ENCODE measurements at regions not wholly inside any gene's neighbourhood (a gene's known extent, or its start where the extent isn't known, plus 50 kb on each side); places are given as distances from the start of the nearest gene placed in this dataset.

- DNase-seq (ENCODE audit: low read depth in 1 of 2, low spot score in 1 of 2), result no peak
These were observed 342.7 kb downstream of the CXCL12 start for GRCh38 chr10:44042075-44042770.

GRCh38 chr10:44039599-44039998 is 345.3 kb downstream of the CXCL12 start:
- DNase-seq (ENCODE audit: low read depth in 1 of 2, low spot score in 1 of 2), result no peak

DNA sequence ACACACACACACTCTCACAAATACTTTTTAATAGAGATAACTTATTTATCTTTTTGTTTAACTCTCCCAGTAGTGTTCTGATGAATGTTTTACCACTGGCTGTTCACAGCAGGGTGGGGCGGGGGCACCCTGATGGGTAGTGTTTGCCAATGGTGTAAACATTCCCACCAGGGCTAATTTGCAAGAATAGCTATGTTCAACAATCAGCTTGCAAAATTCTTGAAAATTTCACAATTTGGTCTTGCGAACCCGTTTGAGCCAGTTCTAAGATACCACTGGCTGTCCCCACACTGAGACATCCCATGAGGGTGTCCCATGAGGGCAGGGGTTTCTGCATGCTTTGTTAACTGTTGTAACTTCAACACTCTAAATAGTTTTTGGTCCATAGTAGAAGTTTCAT is 348.5 kb downstream of the CXCL12 start:
- DNase-seq (ENCODE audit: low read depth in 1 of 2, low spot score in 1 of 2), result no peak

- DNase-seq (ENCODE audit: low read depth in 1 of 2, low spot score in 1 of 2), result no peak
These were observed 349.3 kb downstream of the CXCL12 start for GRCh38 chr10:44035474-44036197.

DNA sequence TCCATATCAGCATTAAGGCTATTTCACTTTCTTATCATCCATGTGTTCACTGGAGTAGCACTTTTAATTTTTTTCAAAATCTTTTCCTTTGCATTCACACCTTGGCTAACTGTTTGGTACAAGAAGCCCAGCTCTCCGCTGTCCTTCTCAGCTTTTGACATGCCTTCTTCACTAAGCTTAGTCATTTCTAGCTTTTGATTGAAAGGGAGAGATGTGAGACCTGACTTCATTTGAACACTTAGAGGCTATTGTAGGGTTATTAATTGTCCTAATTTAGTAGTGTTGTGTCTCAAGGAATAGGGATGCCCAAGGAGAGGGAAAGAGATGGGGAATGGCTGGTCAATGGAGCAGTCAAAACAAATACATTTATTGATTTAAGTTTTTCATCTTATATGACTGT is 350.0 kb downstream of the CXCL12 start:
- DNase-seq (ENCODE audit: low read depth in 1 of 2, low spot score in 1 of 2), result no peak

- no peak for DNase-seq (ENCODE audit: low read depth in 1 of 2, low spot score in 1 of 2)
These were observed 351.9 kb downstream of the CXCL12 start for GRCh38 chr10:44033008-44033407.

DNA sequence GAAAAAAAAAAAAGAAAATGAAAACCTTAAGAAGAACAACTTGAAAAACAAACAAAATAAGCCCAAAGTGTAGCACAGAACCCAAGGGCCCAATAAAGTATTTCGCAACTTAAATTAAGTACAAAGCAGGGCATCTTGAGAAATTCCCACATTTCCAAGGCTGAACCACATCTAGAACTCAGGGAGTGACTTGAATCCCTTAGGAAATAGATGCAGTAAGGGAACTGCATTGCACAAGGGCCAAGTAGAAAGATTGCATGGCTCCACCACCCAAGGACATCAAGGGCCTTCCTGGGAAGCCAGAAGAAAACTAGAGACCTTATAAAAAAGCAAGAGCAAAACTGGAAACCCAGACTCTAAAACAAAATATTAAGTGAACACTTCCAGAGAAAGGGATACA is 352.7 kb downstream of the CXCL12 start:
- DNase-seq (ENCODE audit: low read depth in 1 of 2, low spot score in 1 of 2), result no peak

DNA sequence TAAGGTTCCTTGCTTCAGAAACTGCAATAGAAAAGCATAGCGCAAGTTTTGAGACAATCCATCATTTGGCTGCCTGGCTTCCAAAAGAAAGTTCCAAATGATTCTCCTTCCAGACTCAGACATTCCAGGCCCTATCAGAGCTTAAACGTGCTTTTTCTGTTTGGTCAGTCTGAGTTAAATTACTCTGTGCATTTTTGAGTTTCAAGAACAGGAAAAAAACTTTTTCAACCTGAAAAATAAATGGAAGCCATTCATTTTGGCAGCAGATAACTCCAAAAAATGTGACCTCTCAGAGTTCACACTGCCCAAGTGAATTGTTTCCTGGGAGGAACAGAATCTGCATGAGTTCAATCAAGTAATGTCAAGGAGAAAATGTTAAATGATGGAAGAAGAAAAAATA is 354.2 kb downstream of the CXCL12 start:
- no peak for DNase-seq (ENCODE audit: low read depth in 1 of 2, low spot score in 1 of 2)

GRCh38 chr10:44030132-44030531 is 354.8 kb downstream of the CXCL12 start:
- DNase-seq (ENCODE audit: low read depth in 1 of 2, low spot score in 1 of 2), result no peak

GRCh38 chr10:44028384-44029137 is 356.3 kb downstream of the CXCL12 start:
- DNase-seq (ENCODE audit: low read depth in 1 of 2, low spot score in 1 of 2), result no peak

DNA sequence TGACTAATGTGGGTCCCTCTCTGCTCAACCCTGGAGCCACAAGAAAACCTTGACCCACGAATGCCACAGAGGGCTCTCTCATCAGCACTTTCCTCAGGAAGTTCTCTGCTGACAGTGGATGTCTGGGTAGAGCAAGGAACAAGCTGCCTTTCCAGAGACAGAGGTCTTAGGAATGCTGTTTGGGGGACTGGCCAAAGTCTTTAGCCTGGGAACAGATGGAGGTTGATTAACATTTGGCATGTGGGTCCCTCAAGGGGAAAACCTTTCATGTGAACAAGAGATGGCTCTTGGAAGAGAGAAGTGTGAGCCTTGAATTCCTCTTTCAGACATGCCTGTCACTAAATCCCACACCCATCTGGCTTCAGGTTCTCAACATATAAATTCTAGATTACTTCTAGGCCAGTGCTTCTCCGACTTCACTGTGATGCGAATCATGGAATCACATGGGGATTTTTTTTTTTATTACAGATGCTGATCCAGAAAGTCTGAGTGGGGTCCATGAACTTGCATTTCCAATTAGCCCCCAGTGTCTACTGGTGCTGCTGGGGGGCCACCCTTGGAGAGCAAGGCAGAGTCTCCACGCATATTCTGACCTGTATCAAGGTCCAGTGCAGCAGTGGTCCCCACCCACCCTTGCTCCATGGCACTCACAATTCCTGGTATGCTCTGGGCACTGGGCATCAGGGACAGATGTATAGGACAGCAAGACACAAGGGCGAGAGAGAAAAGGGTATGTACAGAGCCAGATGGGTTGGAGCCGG is 360.4 kb downstream of the CXCL12 start:
- DNase-seq (ENCODE audit: low read depth in 1 of 2, low spot score in 1 of 2), result no peak

GRCh38 chr10:44023517-44023916 is 361.4 kb downstream of the CXCL12 start:
- no peak for DNase-seq (ENCODE audit: low read depth in 1 of 2, low spot score in 1 of 2)

GRCh38 chr10:44022203-44022602 is 362.7 kb downstream of the CXCL12 start:
- DNase-seq (ENCODE audit: low read depth in 1 of 2, low spot score in 1 of 2), result no peak

DNA sequence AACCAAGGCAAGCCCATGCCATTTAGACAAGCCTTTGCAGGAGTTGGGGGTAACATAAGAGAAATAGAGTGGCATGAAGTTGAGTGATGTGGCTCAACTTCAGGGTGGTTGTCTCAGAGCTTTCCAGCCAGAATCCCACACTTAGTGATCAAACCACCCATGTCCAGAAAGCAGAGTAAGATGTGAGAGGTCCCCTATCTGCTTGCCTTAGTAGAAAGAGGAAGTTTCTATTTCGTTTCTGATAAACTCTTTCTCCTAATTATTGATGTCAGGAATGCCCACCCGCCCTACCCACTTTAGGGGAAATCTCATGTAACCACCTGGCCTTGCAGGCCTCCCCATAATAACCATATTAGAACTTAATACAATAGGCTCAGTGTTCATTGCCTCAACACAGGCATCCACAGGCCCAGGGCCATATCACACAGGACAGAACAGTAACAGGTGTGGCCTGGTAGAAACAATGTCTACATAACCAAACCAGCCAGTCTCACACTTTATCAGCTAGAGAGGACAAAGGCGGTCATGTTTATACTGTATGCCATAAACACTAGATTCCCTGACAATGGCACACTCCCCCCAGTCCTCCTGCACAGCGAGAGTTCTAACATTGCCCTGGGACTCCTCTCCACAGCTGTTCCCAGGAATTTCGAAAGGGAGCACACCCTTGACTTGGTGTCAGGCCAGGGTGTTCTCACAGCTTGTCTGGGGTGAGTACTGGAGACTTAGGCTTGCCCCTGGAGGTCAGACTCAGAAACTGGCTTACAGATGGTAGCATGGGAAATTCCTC is 364.4 kb downstream of the CXCL12 start:
- DNase-seq (ENCODE audit: low read depth in 1 of 2, low spot score in 1 of 2), result no peak

GRCh38 chr10:44017483-44018145 is 367.3 kb downstream of the CXCL12 start:
- DNase-seq (ENCODE audit: low read depth in 1 of 2, low spot score in 1 of 2), result no peak

- DNase-seq (ENCODE audit: low read depth in 1 of 2, low spot score in 1 of 2), result no peak
These were observed 368.1 kb downstream of the CXCL12 start for GRCh38 chr10:44016589-44017482.

- no peak for DNase-seq (ENCODE audit: low read depth in 1 of 2, low spot score in 1 of 2)
These were observed 367.2 kb upstream of the ZNF32 start for GRCh38 chr10:44015702-44016500.

- DNase-seq (ENCODE audit: low read depth in 1 of 2, low spot score in 1 of 2), result no peak
These were observed 366.1 kb upstream of the ZNF32 start for GRCh38 chr10:44014644-44015250.

Data from stimulated activated CD4-positive, alpha-beta T cell treated with anti-CD3 and anti-CD28 coated beads, Interleukin-15, amount 100 ng/mL, for 1 hour (primary cell).